PC-9 (cell line): ENCODE measurements at regions not wholly inside any gene's neighbourhood (a gene's known extent, or its start where the extent isn't known, plus 50 kb on each side); places are given as distances from the start of the nearest gene placed in this dataset.

Experiments
- BruUV-seq: library from RNA; stranded (reverse); fragments of 400-500 nt; replicated peaks from 2 replicates; lab custom pipeline; 2021; lab: Mats Ljungman, UMichigan
- CTCF ChIA-PET: fragments of 300-600 bp; sonication (Branson Sonifier 250); formaldehyde crosslinking; loops from one replicate; lab custom pipeline; 2022; ENCODE audit warnings: antibody characterized with exemption; lab: Charles Lee
- POLR2A ChIA-PET: fragments of 300-600 bp; sonication (Branson Sonifier 250); formaldehyde crosslinking; loops from one replicate; lab custom pipeline; 2022; ENCODE audit warnings: antibody characterized with exemption; ENCODE audit not compliant: unreplicated experiment; lab: Charles Lee
- DNase-seq, 2 experiments: peaks; one replicate each; pipeline versions ENCODE4 v3.0.0 to v3.0.0-alpha.2; 2015 to 2022; ENCODE audit warnings: mixed read lengths in 1 of 2
- H2AFZ ChIP-seq: fragments of 200-600 bp; sonication (generic); 2 replicates; pipeline ENCODE4 v1.8.1; 2017; ENCODE audit warnings: antibody characterized with exemption
- H3F3A ChIP-seq: fragments of 200-600 bp; sonication (generic); 2 replicates; pipeline ENCODE4 v1.8.1; 2017; ENCODE audit warnings: antibody characterized with exemption, mild to moderate bottlenecking, low read depth; ENCODE audit not compliant: insufficient read depth
- H3K27ac ChIP-seq: fragments of 200-600 bp; sonication (generic); 2 replicates; pipeline ENCODE4 v1.6.1; 2016; ENCODE audit warnings: mixed run types
- H3K27me3 ChIP-seq: fragments of 200-600 bp; sonication (generic); 2 replicates; pipeline ENCODE4 v1.6.1; 2016; ENCODE audit warnings: low read depth, mixed run types; ENCODE audit not compliant: insufficient read depth
- H3K36me3 ChIP-seq: fragments of 200-600 bp; sonication (generic); 2 replicates; pipeline ENCODE4 v1.6.1; 2016; ENCODE audit warnings: low read depth, mixed run types
- H3K4me1 ChIP-seq: fragments of 200-600 bp; sonication (generic); replicated peaks from 2 replicates; pipeline ENCODE4 v1.6.1; 2016; ENCODE audit warnings: mixed run types; ENCODE audit not compliant: insufficient read depth
- H3K4me2 ChIP-seq: fragments of 200-600 bp; sonication (generic); 2 replicates; pipeline ENCODE4 v1.6.1; 2017; ENCODE audit warnings: mixed run types
- H3K4me3 ChIP-seq: fragments of 200-600 bp; sonication (generic); 2 replicates; pipeline ENCODE4 v1.6.1; 2016; ENCODE audit warnings: mixed run types
- H3K79me2 ChIP-seq: fragments of 200-600 bp; sonication (generic); 2 replicates; pipeline ENCODE4 v1.6.1; 2017; ENCODE audit warnings: low read depth, mixed run types
- H3K9me2 ChIP-seq: fragments of 200-600 bp; sonication (generic); 2 replicates; pipeline ENCODE4 v1.8.1; 2017; ENCODE audit warnings: mild to moderate bottlenecking; ENCODE audit not compliant: insufficient read depth
- H3K9me3 ChIP-seq: fragments of 200-600 bp; sonication (generic); 2 replicates; pipeline ENCODE4 v1.8.1; 2016; ENCODE audit warnings: low read depth; ENCODE audit not compliant: insufficient read depth
- H4K20me1 ChIP-seq: fragments of 200-600 bp; sonication (generic); 2 replicates; pipeline ENCODE4 v1.8.1; 2017; ENCODE audit not compliant: insufficient read depth
- EZH2 ChIP-seq: fragments of 200-600 bp; sonication (generic); IDR thresholded peaks from 2 replicates; pipeline ENCODE4 v1.8.0; 2017; ENCODE audit warnings: antibody characterized with exemption, low read depth
- intact Hi-C: fragments of 100-400 bp; cut with micrococcal nuclease; formaldehyde crosslinking; loops from one replicate; pipeline ENCODE4 v1.10.0; 2022; ENCODE audit not compliant: unreplicated experiment
- TF ChIP-seq, protein P1 (sequence below): fragments of 200-600 bp; sonication (generic); conservative IDR thresholded peaks from 2 replicates; pipeline ENCODE4 v1.6.1; 2017; ENCODE audit warnings: mixed run types, antibody characterized with exemption, mild to moderate bottlenecking, moderate library complexity

DNA sequence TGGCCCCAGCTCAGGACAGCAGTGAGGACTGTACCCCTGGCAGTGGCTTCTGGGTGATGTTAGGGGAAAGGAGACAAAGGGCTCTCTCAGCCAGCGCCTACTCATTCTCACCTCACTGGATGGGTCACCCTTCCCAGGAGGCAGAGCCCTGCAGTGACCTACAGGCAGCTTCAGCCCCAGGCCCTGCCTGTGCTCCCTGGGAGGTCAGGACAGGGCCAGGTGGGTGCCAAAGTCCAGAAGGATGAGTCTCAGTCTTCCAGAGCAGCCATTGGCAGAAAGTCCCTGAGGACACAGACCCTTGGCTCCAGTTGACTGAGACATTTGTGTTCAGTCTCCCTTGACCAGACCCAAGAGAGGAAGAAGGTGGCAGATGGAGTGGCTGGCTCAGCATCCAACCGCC lies 75.1 kb downstream of the TEX51 start:
- H3K4me1 ChIP-seq, result no peaks in the 10 kb centered on the region
- no TSS peak for BruUV-seq
- POLR2A ChIA-PET, result no interaction called here
- H4K20me1 ChIP-seq, result no peaks in the 10 kb centered on the region
- no peaks in the 10 kb centered on the region for H3K9me3 ChIP-seq
- no peak overlapping the region for H2AFZ ChIP-seq
- H3K4me3 ChIP-seq, result no peak overlapping the region
- no peak for DNase-seq
- H3K9me2 ChIP-seq, result no peaks in the 10 kb centered on the region
- intact Hi-C loops, result loop anchor here (5.0 kb wide), 2 partner anchors 199 to 1226 kb away; no protein-coding TSS in a partner anchor
- TF ChIP-seq, protein P1, sequence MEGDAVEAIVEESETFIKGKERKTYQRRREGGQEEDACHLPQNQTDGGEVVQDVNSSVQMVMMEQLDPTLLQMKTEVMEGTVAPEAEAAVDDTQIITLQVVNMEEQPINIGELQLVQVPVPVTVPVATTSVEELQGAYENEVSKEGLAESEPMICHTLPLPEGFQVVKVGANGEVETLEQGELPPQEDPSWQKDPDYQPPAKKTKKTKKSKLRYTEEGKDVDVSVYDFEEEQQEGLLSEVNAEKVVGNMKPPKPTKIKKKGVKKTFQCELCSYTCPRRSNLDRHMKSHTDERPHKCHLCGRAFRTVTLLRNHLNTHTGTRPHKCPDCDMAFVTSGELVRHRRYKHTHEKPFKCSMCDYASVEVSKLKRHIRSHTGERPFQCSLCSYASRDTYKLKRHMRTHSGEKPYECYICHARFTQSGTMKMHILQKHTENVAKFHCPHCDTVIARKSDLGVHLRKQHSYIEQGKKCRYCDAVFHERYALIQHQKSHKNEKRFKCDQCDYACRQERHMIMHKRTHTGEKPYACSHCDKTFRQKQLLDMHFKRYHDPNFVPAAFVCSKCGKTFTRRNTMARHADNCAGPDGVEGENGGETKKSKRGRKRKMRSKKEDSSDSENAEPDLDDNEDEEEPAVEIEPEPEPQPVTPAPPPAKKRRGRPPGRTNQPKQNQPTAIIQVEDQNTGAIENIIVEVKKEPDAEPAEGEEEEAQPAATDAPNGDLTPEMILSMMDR, result no peak
- TF ChIP-seq EZH2, result no peak
- H3K27me3 ChIP-seq, result peaks cover 98% of the 10 kb centered on the region
- H3K27ac ChIP-seq, result no peak overlapping the region
- CTCF ChIA-PET, result no interaction called here
- H3K36me3 ChIP-seq, result no peaks in the 10 kb centered on the region
- H3K79me2 ChIP-seq, result no peaks in the 10 kb centered on the region
- no peaks in the 10 kb centered on the region for H3F3A ChIP-seq
- no peak overlapping the region for H3K4me2 ChIP-seq

DNA sequence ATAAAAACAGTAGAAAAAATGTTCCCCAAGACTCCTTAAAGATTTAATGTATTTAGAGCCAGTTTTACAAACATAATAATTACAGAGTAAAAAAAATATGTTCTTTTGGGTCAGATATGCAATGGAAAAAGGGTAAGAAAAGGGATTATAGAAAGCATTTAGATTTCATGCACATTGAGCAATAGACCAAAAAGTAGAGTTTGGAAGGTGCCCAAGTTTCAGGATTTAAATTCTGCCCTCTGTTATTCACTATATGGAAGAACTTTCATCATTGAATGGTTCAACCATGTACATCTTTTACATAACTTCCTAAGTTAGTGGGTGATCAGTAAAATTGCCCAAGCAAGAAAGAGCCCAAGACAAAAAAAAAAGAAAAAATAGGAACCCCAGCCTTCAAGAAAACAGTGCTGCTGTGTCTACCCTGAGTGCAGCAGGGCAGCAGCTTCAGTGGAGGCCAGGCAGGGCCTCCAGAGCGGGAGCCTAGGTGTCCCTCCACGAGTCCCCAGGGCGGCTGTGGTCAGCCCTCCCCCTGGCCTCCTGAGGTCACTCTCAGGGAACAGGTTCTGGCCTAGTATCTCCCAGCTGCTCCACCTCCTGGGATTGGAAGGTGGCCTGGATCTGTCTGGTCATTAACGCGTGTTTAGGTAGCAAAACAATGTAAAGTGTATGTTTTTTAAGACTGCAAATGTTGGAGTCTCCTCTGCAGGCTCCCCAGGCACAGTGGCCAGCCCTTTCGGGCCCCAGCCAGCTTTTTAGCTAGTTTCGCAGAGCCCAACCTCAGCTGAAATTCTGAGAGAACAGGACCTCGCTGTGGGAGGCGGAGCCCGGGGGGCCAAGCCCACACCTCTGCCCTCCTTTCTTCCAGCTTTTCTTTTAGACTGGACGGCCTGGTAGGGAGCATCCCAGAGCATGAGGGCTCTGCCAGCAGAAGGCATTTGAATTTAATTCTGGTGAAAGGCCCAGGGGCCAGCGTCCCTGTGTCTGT lies 77.3 kb downstream of the TEX51 start:
- no peak overlapping the region for H3K27ac ChIP-seq
- no peaks in the 10 kb centered on the region for H3K9me3 ChIP-seq
- no TSS peak for BruUV-seq
- no peaks in the 10 kb centered on the region for H3K79me2 ChIP-seq
- no peak overlapping the region for H3K4me3 ChIP-seq
- H3K9me2 ChIP-seq, result no peaks in the 10 kb centered on the region
- H3K4me2 ChIP-seq, result no peak overlapping the region
- no peak for DNase-seq
- no peak overlapping the region for H2AFZ ChIP-seq
- H3K36me3 ChIP-seq, result no peaks in the 10 kb centered on the region
- ChIA-PET CTCF (no interaction called here), POLR2A (no interaction called here)
- peaks cover 97% of the 10 kb centered on the region for H3K27me3 ChIP-seq
- TF ChIP-seq EZH2, result no peak
- TF ChIP-seq, protein P1, result no peak
- H3F3A ChIP-seq, result no peaks in the 10 kb centered on the region
- no peaks in the 10 kb centered on the region for H3K4me1 ChIP-seq
- H4K20me1 ChIP-seq, result no peaks in the 10 kb centered on the region
- intact Hi-C loops, result no loop called here

DNA sequence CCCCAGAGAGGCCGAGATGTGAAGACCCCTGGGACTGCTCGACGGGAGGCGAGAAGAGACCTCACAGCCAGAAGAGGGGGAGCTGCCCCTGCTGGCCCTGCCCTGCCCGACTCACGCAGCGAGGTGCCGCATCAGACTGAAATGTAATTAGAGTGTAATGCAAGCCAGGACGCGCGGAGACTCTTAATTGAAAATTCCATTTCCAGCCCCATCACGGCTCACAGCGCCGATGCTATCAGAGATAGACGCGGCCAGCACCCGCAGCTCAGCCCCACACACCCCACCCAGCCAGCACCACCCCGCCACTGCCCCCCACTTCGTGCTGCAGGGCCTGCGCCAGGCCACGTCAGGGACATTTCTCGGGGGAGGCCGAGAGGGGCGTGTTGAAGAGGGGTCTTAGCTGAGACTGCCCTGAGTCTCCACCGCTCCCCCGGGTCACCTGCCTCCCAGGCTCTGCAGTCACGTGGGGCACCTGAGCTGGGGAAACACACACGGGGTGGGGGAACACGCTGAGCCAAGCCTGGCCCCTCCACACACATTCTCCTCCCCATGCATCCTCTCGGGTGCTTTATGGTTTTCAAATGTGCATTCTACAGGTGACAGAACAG lies 78.1 kb downstream of the TEX51 start:
- H3K9me3 ChIP-seq, result no peaks in the 10 kb centered on the region
- H3K4me1 ChIP-seq, result no peaks in the 10 kb centered on the region
- peaks cover 95% of the 10 kb centered on the region for H3K27me3 ChIP-seq
- no peaks in the 10 kb centered on the region for H3F3A ChIP-seq
- H2AFZ ChIP-seq, result no peak overlapping the region
- TF ChIP-seq, protein P1, result no peak
- no peaks in the 10 kb centered on the region for H3K9me2 ChIP-seq
- no peak overlapping the region for H3K27ac ChIP-seq
- no peaks in the 10 kb centered on the region for H4K20me1 ChIP-seq
- no peak overlapping the region for H3K4me3 ChIP-seq
- DNase-seq, result no peak
- POLR2A ChIA-PET, result no interaction called here
- no peak overlapping the region for H3K4me2 ChIP-seq
- BruUV-seq, result no TSS peak
- intact Hi-C loops, result no loop called here
- no peaks in the 10 kb centered on the region for H3K36me3 ChIP-seq
- CTCF ChIA-PET, result no interaction called here
- no peaks in the 10 kb centered on the region for H3K79me2 ChIP-seq
